ENCODE measurements at regions not wholly inside any gene's neighbourhood (a gene's known extent, or its start where the extent isn't known, plus 50 kb on each side); places are given as distances from the start of the nearest gene placed in this dataset.

DNA sequence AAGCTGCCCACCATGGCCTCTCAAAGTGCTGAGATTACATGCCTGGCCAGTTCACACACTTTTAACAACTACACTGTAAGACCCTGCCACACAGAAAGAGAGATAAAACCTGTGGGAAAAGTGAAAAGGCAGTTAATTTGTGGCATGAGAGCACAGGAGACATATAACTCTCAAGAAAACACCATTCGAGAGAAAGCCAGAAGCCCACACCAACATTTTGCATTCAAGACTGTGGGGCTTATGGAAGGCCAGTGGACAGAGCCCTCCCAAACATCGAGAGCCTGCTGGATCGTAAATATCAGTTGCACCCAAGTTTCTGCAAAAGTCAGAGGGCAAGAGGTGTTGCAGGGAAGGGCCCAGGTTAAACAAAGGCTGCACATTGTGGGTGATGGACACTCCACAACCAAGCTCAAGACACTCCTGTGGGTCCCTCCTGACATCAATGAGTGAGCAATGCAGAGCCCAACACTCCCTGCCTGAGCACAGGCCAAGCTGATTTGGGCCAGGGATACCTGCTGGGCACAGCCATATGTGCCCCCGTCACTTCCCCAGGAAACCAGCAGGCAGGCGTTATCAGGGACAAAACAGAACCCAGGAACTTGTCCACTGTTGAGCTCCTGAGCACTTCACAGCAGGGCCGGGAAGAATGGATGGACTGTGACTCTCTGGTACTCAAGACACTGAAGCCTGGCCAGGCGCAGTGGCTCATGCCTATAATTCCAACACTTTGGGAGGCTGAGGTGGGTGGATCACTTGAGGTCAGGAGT, 114.4 kb downstream of the ZFP36L2 start:
- no peak for TF ChIP-seq ZFX (IDR thresholded peaks at IDR 0.05)
- TF ChIP-seq, protein P1, sequence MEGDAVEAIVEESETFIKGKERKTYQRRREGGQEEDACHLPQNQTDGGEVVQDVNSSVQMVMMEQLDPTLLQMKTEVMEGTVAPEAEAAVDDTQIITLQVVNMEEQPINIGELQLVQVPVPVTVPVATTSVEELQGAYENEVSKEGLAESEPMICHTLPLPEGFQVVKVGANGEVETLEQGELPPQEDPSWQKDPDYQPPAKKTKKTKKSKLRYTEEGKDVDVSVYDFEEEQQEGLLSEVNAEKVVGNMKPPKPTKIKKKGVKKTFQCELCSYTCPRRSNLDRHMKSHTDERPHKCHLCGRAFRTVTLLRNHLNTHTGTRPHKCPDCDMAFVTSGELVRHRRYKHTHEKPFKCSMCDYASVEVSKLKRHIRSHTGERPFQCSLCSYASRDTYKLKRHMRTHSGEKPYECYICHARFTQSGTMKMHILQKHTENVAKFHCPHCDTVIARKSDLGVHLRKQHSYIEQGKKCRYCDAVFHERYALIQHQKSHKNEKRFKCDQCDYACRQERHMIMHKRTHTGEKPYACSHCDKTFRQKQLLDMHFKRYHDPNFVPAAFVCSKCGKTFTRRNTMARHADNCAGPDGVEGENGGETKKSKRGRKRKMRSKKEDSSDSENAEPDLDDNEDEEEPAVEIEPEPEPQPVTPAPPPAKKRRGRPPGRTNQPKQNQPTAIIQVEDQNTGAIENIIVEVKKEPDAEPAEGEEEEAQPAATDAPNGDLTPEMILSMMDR (conservative IDR thresholded peaks at IDR 0.05), result no peak

GRCh38 chr2:43110442-43110871, 115.9 kb downstream of the ZFP36L2 start:
- TF ChIP-seq, protein P1 (conservative IDR thresholded peaks at IDR 0.05), result no peak
- TF ChIP-seq ZFX (IDR thresholded peaks at IDR 0.05), result no peak
- H3K27ac ChIP-seq, result no peak overlapping the region

More for the DNA sequence above, 114.4 kb downstream of the ZFP36L2 start:
- H3K27ac ChIP-seq, result no peak overlapping the region

- TF ChIP-seq, protein P1 (conservative IDR thresholded peaks at IDR 0.05), result no peak
- no peak for TF ChIP-seq ZFX (IDR thresholded peaks at IDR 0.05)
- H3K27ac ChIP-seq, result no peak overlapping the region
These were observed 117.1 kb downstream of the ZFP36L2 start for GRCh38 chr2:43109261-43109743.

DNA sequence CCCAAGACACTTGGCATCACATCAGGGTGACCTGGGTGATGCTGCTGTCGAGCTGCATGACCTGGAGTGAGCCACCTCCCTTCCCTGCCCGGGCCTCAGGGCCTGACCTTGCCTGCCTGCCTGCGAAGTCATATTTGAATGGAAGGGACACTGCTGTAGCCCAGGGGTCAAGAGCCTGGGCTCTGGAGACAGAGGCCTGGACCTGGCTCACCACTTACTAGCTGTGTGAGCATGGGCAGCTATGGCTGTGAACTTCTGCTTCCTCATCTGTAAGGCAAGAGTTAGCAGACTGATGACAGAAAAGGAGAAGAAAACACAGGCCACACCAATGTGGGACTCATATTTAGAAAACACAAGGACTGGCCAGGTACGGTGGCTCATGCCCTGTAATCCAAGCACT, 118.7 kb downstream of the ZFP36L2 start:
- H3K27ac ChIP-seq, result no peak overlapping the region
- no peak for TF ChIP-seq ZFX (IDR thresholded peaks at IDR 0.05)
- TF ChIP-seq, protein P1 (conservative IDR thresholded peaks at IDR 0.05), result no peak

DNA sequence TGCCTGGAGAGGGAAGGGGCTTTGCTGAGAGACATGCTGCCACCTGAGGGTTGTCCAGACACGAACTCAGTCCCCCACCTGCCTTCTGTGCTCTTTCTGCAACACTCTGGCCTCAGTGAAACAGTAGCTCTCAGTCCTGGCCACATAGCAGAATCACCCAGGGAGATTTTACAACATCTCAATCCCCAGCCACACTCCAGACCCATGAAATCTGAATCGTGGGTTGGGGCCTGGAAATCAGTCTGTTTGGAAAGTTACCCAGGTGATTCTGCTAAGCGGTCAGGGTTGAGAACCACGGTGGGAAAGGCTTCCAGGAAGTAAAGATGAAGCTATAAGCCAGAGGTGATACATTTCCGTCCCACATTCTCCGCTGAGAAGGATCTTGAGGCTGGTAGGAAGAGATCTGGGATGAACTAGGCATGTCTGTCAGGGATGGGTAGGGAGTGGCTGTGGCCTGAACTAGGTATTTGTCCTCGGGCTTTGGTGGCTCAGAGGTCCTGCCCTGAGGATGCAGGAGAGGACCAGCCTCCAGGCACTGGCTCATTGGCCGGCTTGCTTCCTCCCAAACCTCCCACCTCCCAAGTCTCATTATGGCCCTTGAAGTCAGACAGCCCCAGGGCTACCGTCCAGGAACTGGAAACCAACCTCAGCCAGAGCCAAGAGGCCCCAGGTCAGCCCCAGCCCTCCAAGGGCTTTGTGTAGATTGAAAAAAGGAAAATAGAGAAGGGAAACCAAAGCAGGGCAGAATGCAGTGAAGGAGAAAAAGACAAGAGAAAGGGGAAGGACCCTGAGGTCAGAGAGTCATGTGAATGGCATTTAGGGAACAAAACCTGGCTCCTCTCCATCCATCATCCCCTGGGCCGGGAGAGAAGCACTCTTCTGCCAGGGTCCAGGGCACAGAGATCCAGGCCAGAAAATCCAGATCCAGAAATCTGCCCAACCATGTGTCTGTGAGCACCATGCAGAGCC, 119.6 kb downstream of the ZFP36L2 start:
- TF ChIP-seq, protein P1 (conservative IDR thresholded peaks at IDR 0.05), result no peak
- no peak for TF ChIP-seq ZFX (IDR thresholded peaks at IDR 0.05)
- no peak overlapping the region for H3K27ac ChIP-seq

GRCh38 chr2:43105586-43106558, 120.5 kb downstream of the ZFP36L2 start:
- TF ChIP-seq, protein P1 (conservative IDR thresholded peaks at IDR 0.05), result no peak
- TF ChIP-seq ZFX (IDR thresholded peaks at IDR 0.05), result no peak
- H3K27ac ChIP-seq, result no peak overlapping the region
